ENCODE measurements at regions not wholly inside any gene's neighbourhood (a gene's known extent, or its start where the extent isn't known, plus 50 kb on each side); places are given as distances from the start of the nearest gene placed in this dataset.
"Not testable (repeated sequence)": the region's sequence is repeated elsewhere in the genome, so short reads cannot be mapped to it uniquely, and the experiment has no call there.

GRCh38 chr6:27532820-27533538 is 60.1 kb upstream of the ZNF184 start:
- DNase-seq: no peak

- DNase-seq: no peak
These were observed 59.0 kb upstream of the ZNF184 start for GRCh38 chr6:27531772-27532459.

GRCh38 chr6:27529796-27530195 is 56.9 kb upstream of the ZNF184 start:
- not testable (repeated sequence) for DNase-seq

GRCh38 chr6:27528714-27529113 is 55.8 kb upstream of the ZNF184 start:
- DNase-seq: no peak
